Islet of Langerhans (tissue), 1 donor: ENCODE measurements at regions not wholly inside any gene's neighbourhood (a gene's known extent, or its start where the extent isn't known, plus 50 kb on each side); places are given as distances from the start of the nearest gene placed in this dataset.
"Not testable (repeated sequence)": the region's sequence is repeated elsewhere in the genome, so short reads cannot be mapped to it uniquely, and the experiment has no call there.

Experiments
- FAIRE-seq: peaks from one replicate; lab custom pipeline; 2011; peaks lifted over from hg19 to GRCh38; lab: Jason Lieb, UNC

GRCh38 chr2:192735447-192735846, 540.7 kb upstream of the TMEFF2 start:
- FAIRE-seq: no peak

DNA sequence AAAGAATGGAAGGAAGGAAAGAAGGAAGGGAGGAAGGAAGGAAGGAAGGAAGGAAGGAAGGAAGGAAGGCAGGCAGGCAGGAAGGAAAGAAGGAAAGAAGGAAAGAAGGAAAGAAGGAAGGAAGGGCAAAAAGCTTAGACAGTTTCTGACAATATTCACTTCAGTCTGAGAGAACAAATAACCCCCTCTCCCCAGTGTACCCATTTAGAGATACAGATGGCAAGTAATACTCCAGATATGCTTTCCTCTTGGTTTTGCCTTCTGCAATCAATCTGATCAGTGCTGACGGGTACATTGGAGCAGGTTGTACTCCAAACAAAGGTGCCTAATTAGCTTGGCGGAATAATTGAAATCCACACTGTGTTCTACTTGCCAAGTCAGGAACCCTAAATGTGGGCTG, 534.6 kb upstream of the TMEFF2 start:
- FAIRE-seq: no peak

GRCh38 chr2:192725991-192726390, 531.3 kb upstream of the TMEFF2 start:
- no peak for FAIRE-seq

DNA sequence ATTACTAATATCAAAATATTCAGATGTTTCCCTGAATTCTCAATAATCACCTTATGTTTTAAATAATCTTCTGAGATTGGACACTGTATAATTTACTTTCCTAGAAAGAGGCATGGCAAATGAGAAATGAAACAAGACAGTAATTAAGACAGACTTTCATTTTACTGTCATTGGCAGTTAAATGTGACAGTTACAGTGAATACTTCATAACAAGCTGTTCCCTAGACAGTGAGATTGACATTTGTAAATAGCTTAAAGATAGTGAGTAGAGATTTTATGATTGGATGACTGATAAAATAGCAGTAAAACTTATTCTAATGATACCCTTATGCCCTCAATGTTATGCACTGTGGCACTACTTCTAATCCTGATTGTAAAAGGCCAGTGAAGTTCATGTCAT, 524.9 kb upstream of the TMEFF2 start:
- FAIRE-seq: no peak

DNA sequence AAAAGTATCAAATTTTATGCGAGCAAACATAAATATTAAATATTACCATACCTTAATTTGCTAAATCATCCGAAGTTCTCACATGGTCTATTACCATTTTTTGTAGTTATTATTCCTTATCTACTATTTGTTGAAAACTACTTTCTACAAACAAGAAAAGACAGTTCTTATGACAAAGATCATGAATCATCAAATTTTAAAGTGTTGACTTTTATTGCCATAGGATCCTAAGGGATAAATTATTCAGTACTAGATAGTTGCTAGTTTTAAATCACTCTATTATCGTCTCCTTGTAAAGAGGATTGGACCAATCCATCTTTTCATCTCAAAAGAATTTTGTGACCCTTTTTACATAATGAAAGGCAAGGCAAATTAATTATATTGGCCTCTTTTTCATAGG, 523.6 kb upstream of the TMEFF2 start:
- FAIRE-seq: no peak

- FAIRE-seq: no peak
Measured at GRCh38 chr2:192700934-192701333, 506.2 kb upstream of the TMEFF2 start.

GRCh38 chr2:192697880-192698279, 503.1 kb upstream of the TMEFF2 start:
- no peak for FAIRE-seq

DNA sequence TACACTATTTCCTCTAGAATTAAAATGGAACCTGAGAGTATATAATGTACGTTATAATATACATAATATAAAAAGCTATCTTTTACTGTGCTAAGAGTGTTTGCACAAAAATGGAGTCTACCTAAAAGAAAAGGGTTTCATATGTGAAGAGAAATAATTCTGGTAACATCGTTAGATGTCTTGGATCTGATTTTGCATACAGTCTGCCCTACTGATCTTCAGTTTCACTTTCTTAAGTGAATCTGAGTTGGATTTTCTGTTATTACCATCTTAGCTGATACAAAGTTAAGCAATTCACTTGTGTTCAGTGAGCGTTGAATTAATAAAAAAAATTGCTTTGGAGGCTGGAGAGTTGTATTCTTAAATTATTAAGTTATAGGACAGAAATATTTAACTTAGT, 502.1 kb upstream of the TMEFF2 start:
- FAIRE-seq: no peak

DNA sequence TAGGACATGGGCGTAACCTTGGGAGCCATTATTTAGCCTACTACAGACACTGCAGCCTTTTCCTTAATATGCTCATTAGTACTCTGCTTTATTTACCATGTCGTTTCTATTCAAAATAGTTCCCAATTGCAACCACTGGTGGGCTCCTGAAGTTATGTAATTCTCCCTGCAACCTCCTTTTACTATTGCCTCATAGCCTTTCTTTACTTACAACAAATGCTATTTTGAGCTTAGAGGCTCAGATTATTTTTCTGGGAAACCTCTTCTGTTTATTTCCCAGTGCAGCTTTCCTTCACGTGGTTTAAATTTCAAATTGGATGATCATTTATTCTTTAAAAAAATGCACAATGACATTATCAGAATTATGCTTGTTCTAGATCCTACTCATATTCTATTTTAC, 492.3 kb upstream of the TMEFF2 start:
- FAIRE-seq: no peak

DNA sequence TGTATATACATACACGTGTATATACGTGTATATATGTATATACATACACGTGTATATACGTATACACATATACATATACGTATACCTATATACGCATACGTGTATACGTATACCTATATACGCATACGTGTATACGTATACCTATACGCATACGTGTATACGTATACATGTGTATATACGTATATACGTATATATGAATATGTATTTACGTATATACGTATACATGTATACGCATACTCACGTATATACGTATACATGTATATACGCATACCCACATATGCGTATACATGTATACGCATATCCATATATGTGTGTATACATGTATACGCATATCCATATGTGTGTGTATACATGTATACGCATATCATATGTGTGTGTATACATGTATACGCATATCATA, 487.8 kb upstream of the TMEFF2 start:
- FAIRE-seq: not testable (repeated sequence)

- FAIRE-seq: no peak
Measured at GRCh38 chr2:192675681-192676080, 480.9 kb upstream of the TMEFF2 start.

DNA sequence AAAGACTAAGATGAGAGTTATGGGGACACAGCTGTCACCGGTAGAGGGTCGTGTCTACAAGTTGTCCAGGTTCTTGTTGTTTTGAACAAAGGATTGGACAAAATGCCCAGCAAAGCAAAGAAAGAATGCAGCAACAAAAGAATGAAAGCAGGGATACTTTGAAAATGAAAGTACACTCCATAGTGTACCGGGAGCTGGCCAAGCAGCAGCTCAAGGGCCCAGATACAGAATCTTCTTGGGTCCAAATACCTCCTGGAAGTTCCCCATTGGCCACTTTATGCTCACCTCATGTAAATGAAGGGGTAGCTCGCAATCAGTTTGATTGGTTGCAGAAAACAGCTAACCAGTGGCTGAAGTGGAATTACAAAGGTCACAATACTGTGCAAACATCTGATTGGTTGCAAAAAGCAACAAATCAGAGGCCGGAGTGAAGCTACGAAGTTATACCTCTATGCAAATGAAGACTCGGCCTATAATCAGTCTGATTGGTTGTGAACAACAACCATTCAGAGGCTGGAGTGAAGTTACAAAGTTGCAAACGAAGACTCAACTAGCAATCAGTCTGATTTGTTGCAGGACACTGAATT, 474.9 kb upstream of the TMEFF2 start:
- no peak for FAIRE-seq

- FAIRE-seq: not testable (repeated sequence)
Measured at GRCh38 chr2:192660555-192660954, 465.8 kb upstream of the TMEFF2 start.

DNA sequence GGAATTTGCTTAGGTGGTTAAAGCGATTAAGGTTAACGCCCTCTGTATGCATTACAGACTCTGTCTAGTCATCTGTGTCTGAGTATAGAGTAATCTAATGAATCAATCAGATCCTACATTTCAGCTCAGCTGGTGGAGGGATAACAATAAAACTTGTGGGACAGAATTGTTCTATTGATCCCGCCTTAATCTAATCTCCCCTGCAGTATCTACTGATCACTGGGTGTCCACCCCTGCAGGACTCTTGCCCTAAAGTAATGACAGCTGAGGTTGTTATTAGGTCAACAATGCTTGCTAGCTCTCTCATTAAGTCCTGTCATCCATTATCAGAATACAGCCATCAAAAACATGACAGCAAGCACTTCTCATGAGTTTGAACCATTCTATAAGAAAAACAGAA, 462.6 kb upstream of the TMEFF2 start:
- FAIRE-seq: no peak

DNA sequence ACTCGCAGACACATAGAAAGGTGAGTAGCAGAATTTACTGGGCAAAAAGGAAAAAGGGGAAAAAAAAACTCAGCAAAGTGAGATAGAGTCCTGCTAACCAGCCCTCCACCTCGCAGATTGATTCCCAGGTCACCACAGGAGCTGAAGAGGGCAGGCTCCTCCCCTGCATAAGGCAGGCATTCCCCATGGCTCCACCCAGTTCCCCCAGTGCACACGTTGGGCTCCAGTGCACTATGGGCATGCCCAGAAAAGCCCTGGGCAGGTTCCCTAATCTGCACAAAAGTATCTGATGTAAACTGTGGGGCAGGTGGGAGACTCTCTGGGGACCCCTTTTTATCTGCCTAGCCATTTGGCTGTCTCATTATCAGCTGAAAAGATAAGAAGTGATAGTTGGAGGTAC, 461.2 kb upstream of the TMEFF2 start:
- no peak for FAIRE-seq

GRCh38 chr2:192645811-192646598, 451.3 kb upstream of the TMEFF2 start:
- no peak for FAIRE-seq

DNA sequence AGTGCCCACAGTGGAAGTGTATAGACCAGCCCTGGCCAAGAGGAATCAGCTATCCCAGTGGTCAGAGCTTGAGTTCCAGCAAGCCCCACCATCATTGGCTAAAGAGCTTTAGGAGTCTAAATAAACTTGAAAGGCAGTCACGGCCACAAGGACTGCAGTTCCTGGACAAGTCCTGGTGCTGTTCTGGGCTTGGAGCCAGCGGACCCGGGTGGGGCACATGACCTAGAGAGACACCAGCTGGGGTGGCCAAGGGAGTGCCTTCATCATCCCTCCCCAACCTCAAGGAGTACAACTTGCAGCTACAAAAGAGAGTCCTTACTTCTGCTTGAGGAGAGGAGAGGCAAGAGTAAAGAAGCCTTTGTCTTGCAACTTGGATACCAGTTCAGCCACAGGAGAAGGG, 439.8 kb upstream of the TMEFF2 start:
- no peak for FAIRE-seq

GRCh38 chr2:192628017-192628416, 433.3 kb upstream of the TMEFF2 start:
- FAIRE-seq: no peak

DNA sequence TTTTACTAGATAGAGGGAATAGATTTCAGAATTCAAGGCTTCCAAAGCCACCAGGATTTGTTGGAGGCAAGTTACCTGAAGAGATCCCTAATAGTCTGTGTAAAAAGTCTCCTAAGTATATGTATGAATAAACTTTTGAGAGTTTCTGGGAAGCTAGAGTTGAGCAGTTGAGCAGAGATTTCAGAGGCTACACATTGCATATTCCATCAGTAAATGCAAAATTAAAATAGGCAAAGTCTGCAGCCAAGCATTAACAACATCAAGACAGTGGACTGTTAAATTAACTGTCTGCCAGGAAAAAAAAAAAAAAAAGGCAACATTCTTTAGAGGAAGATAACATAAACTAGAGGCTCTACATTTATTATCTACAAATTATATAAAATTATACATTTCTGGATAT, 420.4 kb upstream of the TMEFF2 start:
- FAIRE-seq: no peak

GRCh38 chr2:192604295-192604694, 409.6 kb upstream of the TMEFF2 start:
- FAIRE-seq: no peak

GRCh38 chr2:192598649-192599048, 403.9 kb upstream of the TMEFF2 start:
- FAIRE-seq: not testable (repeated sequence)

DNA sequence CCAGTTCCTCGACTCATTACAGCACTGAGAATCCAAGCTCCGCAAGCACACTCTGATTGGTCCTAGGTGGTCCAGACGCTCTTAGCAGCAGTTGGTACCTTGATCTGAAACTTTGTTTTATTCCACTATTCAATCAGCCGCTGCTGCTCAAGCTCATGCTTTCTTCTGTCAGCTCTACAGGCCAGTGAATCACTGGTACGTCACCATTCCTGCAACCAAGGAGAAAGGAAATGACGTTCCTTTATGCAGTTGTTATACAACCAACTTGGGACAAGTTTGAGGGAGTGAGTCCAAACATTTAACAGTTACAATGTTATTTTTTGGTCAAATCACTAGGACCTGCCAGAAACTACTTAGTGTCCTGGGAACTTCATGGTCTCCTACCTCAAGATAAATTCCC, 398.8 kb upstream of the TMEFF2 start:
- no peak for FAIRE-seq

DNA sequence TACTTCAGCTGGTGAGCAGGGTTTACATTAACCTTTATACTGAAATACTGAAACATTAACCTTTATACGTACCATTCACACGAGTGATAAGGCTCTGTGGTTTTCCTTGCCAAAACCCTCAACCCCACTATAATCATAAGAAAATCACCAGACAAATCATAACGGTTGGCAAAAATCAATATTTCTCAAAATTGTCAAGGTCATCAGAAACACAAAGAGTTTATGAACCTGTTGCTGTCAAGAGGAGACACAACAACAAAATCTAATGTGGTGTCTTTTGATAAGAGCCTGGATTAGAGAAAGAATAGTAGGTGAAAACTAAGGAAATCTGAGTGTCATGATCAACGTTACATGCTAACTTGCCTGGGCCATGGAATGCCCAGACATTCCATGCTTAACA, 396.9 kb upstream of the TMEFF2 start:
- no peak for FAIRE-seq

DNA sequence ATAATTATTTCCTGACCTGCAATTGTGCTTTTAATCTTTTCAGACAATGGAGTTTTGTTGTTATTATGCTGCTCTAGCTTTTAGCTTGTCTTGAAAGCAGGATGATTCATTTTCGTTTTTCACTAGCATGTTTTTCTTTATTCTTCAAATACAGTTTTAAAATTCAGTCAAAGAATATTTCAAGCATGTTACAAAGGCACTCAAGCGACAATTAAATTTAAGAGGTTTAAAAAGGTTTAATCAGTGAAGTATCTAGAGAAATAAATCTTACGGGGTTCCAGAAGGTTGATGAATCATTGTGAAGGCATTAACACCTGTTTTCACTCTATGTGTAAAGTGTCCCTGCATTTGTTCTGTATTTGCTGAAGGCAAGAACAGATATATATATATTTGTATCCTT, 390.7 kb upstream of the TMEFF2 start:
- no peak for FAIRE-seq
